ENCODE measurements at regions not wholly inside any gene's neighbourhood (a gene's known extent, or its start where the extent isn't known, plus 50 kb on each side); places are given as distances from the start of the nearest gene placed in this dataset.

DNA sequence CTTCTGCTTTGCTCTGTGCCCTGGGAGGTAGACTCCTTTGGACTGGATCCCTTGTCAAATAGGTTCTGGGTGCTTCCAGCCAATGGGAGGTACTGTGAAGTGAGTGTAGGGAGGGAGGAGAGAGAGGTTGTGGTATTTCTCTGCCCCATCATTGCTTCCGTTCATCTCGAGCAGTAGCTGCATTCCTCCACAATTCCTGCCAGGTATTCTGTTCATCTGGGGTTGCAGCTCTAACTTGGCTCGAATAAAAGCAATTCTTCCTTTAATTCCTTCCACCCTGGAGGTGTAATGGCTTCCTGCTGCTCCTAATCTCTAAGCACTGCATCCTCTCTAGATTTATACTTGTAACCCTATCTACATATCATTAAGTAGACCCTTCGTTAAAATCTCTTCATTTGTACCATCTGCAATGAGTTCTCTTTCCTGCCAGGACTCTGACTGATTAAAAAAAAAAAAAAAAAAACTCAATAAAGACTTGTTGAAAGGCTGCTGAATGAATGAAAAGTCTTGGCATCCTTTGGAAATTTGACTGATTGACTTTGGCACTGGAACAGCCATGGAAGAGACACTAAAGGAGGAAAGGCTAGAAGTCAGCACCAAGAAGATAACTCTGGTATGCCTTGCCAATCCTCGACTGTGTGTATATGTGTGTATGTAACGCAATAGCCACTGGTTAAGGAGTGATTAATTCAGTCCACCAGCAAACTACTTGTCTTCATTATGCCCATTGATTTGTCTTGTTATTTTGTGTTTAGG is 616.9 kb upstream of the SOX9 start:
- no peak overlapping the region for H3K4me2 ChIP-seq (ENCODE audit: insufficient read depth, low read length)
- FAIRE-seq (no peak), DNase-seq (ENCODE audit: low read depth, low spot score) (no peak)
- no peaks in the 10 kb centered on the region for H3K79me2 ChIP-seq (ENCODE audit: control insufficient read depth, insufficient read depth, low read length)
- H3K4me3 ChIP-seq (replicated peaks in 1 of 3; ENCODE audit: insufficient read depth in 1 of 3, low read depth in 1 of 3, low read length in 3 of 3): no peak overlapping the region
- no peaks in the 10 kb centered on the region for H3K4me1 ChIP-seq (ENCODE audit: control insufficient read depth, extremely low read depth, insufficient read depth, low read length)
- H3K9ac ChIP-seq (replicated peaks; ENCODE audit: extremely low read depth, insufficient read depth, low read length): no peak overlapping the region
- no peaks in the 10 kb centered on the region for H4K20me1 ChIP-seq (replicated peaks; ENCODE audit: control insufficient read depth, extremely low read depth, insufficient read depth, low read length)
- H3K27ac ChIP-seq (ENCODE audit: insufficient read depth, low read depth, low read length): no peak overlapping the region
- H2AFZ ChIP-seq (ENCODE audit: low read depth, low read length): no peak overlapping the region
- CTCF ChIA-PET: interaction anchor here (0.6 to 0.7 kb wide), 3 partner anchors 41 to 1408 kb away, joined by 3 to 5 read pairs (median 3); no protein-coding TSS in a partner anchor
- H3K9me1 ChIP-seq (replicated peaks; ENCODE audit: control insufficient read depth, extremely low read depth, insufficient read depth, low read length): no peaks in the 10 kb centered on the region
- H3K36me3 ChIP-seq (ENCODE audit: control insufficient read depth in 2 of 2, extremely low read depth in 1 of 2, insufficient read depth in 2 of 2, low read length in 2 of 2): no peaks in the 10 kb centered on the region
- dilution Hi-C loops (cut with MboI; ENCODE audit: extremely low pct_ligation_motif_present, low sequenced_read_pairs) (no loop called here), intact Hi-C loops (cut with micrococcal nuclease) (no loop called here)
- H3K9me3 ChIP-seq (replicated peaks; ENCODE audit: control insufficient read depth, insufficient read depth, low read length): peaks cover 8% of the 10 kb centered on the region
- no peaks in the 10 kb centered on the region for H3K27me3 ChIP-seq (ENCODE audit: control insufficient read depth in 2 of 2, insufficient read depth in 2 of 2, low read length in 2 of 2)
- POLR2A ChIA-PET: no interaction called here
- no peak for TF ChIP-seq MYC (IDR thresholded peaks at IDR 0.05; ENCODE audit: low read depth, low read length)
- TF ChIP-seq, protein P1, sequence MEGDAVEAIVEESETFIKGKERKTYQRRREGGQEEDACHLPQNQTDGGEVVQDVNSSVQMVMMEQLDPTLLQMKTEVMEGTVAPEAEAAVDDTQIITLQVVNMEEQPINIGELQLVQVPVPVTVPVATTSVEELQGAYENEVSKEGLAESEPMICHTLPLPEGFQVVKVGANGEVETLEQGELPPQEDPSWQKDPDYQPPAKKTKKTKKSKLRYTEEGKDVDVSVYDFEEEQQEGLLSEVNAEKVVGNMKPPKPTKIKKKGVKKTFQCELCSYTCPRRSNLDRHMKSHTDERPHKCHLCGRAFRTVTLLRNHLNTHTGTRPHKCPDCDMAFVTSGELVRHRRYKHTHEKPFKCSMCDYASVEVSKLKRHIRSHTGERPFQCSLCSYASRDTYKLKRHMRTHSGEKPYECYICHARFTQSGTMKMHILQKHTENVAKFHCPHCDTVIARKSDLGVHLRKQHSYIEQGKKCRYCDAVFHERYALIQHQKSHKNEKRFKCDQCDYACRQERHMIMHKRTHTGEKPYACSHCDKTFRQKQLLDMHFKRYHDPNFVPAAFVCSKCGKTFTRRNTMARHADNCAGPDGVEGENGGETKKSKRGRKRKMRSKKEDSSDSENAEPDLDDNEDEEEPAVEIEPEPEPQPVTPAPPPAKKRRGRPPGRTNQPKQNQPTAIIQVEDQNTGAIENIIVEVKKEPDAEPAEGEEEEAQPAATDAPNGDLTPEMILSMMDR (IDR thresholded peaks at IDR 0.05; ENCODE audit: extremely low read depth in 1 of 2, insufficient read depth in 1 of 2, low read depth in 1 of 2, low read length in 2 of 2): no peak
- no peak for TF ChIP-seq EZH2 (IDR thresholded peaks at IDR 0.05; ENCODE audit: borderline replicate concordance, low read depth, low read length, severe bottlenecking)
- TF ChIP-seq, protein P2, sequence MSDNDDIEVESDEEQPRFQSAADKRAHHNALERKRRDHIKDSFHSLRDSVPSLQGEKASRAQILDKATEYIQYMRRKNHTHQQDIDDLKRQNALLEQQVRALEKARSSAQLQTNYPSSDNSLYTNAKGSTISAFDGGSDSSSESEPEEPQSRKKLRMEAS (IDR thresholded peaks at IDR 0.05; ENCODE audit: insufficient read depth, insufficient read length): no peak
- no TSS peak for BruUV-seq (replicated peaks)

DNA sequence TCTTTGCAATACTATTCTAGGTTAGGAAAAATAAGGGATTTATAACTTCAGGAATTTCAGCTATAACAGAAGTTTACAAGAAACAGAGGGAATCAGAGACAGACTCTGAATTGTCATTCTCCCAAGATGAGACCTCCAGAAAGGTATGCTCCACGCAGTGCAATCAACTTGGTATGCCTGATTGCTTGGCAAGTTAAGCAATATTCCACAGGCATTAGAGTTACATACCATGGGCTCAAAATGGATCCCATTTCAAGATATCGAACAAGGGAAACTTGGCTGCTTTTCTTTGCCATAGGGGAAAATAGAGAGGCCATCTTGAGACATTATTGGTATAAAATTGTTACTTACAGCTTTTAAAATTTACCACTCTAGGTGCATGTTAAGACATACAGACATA is 615.6 kb upstream of the SOX9 start:
- no peak overlapping the region for H3K9ac ChIP-seq (replicated peaks; ENCODE audit: extremely low read depth, insufficient read depth, low read length)
- CTCF ChIA-PET: no interaction called here
- H3K27ac ChIP-seq (ENCODE audit: insufficient read depth, low read depth, low read length): no peak overlapping the region
- no peaks in the 10 kb centered on the region for H4K20me1 ChIP-seq (replicated peaks; ENCODE audit: control insufficient read depth, extremely low read depth, insufficient read depth, low read length)
- TF ChIP-seq EZH2 (IDR thresholded peaks at IDR 0.05; ENCODE audit: borderline replicate concordance, low read depth, low read length, severe bottlenecking) (no peak), JUN (IDR thresholded peaks at IDR 0.05; ENCODE audit: borderline replicate concordance, insufficient read depth, insufficient read length, low read depth) (no peak), FOS (IDR thresholded peaks at IDR 0.05; ENCODE audit: borderline replicate concordance, insufficient read depth, low read length) (no peak), GATA2 (IDR thresholded peaks at IDR 0.05; ENCODE audit: insufficient read depth, insufficient read length, low read depth, low read length) (no peak), POLR2A (IDR thresholded peaks at IDR 0.05; ENCODE audit: low read depth, low read length) (no peak), MYC (IDR thresholded peaks at IDR 0.05; ENCODE audit: low read depth, low read length) (no peak)
- TF ChIP-seq, protein P2 (IDR thresholded peaks at IDR 0.05; ENCODE audit: insufficient read depth, insufficient read length): no peak
- TF ChIP-seq, protein P1 (IDR thresholded peaks at IDR 0.05; ENCODE audit: extremely low read depth in 1 of 2, insufficient read depth in 1 of 2, low read depth in 1 of 2, low read length in 2 of 2): no peak
- H3K79me2 ChIP-seq (ENCODE audit: control insufficient read depth, insufficient read depth, low read length): no peaks in the 10 kb centered on the region
- intact Hi-C loops (cut with micrococcal nuclease) (no loop called here), dilution Hi-C loops (cut with MboI; ENCODE audit: extremely low pct_ligation_motif_present, low sequenced_read_pairs) (no loop called here)
- DNase-seq (ENCODE audit: low read depth, low spot score) (no peak), FAIRE-seq (no peak)
- no peaks in the 10 kb centered on the region for H3K9me1 ChIP-seq (replicated peaks; ENCODE audit: control insufficient read depth, extremely low read depth, insufficient read depth, low read length)
- POLR2A ChIA-PET: no interaction called here
- H2AFZ ChIP-seq (ENCODE audit: low read depth, low read length): no peak overlapping the region
- no peak overlapping the region for H3K4me3 ChIP-seq (replicated peaks in 1 of 3; ENCODE audit: insufficient read depth in 1 of 3, low read depth in 1 of 3, low read length in 3 of 3)
- no TSS peak for BruUV-seq (replicated peaks)
- no peaks in the 10 kb centered on the region for H3K36me3 ChIP-seq (ENCODE audit: control insufficient read depth in 2 of 2, extremely low read depth in 1 of 2, insufficient read depth in 2 of 2, low read length in 2 of 2)
- peaks cover 9% of the 10 kb centered on the region for H3K9me3 ChIP-seq (replicated peaks; ENCODE audit: control insufficient read depth, insufficient read depth, low read length)
- H3K4me2 ChIP-seq (ENCODE audit: insufficient read depth, low read length): no peak overlapping the region
- H3K27me3 ChIP-seq (ENCODE audit: control insufficient read depth in 2 of 2, insufficient read depth in 2 of 2, low read length in 2 of 2): no peaks in the 10 kb centered on the region
- H3K4me1 ChIP-seq (ENCODE audit: control insufficient read depth, extremely low read depth, insufficient read depth, low read length): no peaks in the 10 kb centered on the region

Data from endothelial cell of umbilical vein (primary cell).